OCI-LY7 (cell line): ENCODE measurements at regions not wholly inside any gene's neighbourhood (a gene's known extent, or its start where the extent isn't known, plus 50 kb on each side); places are given as distances from the start of the nearest gene placed in this dataset.

Experiments used
- EZH2phosphoT487 ChIP-seq: fragments of 200-600 bp; sonication (generic); IDR thresholded peaks from 2 replicates; pipeline ENCODE4 v1.6.1; 2018; ENCODE audit warnings: low read depth, borderline replicate concordance, mild to moderate bottlenecking, mixed run types, antibody characterized with exemption, low read length, moderate library complexity, mixed read lengths
- TF ChIP-seq, protein P1 (sequence below): fragments of 200-600 bp; sonication (generic); conservative IDR thresholded peaks from 2 replicates; pipeline ENCODE4 v1.5.1; 2014; ENCODE audit warnings: mild to moderate bottlenecking, antibody characterized with exemption, low read length, moderate library complexity, mixed read lengths

DNA sequence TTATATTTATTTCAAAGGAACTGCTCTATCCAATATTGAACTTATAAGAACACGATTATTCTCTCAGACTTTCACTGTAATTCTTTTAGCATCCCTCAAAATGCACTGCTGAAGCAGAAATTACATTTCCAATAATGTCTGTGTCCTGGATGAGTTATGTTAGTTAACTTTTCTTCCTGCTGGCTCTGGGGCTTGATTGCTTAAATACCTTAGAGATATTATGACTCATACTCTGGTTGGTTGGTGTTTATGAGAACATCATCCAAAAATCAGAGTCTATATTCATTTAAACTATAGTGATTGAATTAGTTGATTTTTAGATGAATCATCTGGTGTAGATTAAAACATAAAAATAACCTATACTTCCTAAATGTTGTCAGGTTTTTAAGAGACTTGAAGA, 246.3 kb upstream of the VWC2 start:
- TF ChIP-seq, protein P1, sequence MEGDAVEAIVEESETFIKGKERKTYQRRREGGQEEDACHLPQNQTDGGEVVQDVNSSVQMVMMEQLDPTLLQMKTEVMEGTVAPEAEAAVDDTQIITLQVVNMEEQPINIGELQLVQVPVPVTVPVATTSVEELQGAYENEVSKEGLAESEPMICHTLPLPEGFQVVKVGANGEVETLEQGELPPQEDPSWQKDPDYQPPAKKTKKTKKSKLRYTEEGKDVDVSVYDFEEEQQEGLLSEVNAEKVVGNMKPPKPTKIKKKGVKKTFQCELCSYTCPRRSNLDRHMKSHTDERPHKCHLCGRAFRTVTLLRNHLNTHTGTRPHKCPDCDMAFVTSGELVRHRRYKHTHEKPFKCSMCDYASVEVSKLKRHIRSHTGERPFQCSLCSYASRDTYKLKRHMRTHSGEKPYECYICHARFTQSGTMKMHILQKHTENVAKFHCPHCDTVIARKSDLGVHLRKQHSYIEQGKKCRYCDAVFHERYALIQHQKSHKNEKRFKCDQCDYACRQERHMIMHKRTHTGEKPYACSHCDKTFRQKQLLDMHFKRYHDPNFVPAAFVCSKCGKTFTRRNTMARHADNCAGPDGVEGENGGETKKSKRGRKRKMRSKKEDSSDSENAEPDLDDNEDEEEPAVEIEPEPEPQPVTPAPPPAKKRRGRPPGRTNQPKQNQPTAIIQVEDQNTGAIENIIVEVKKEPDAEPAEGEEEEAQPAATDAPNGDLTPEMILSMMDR = no peak
- no peak for TF ChIP-seq EZH2phosphoT487
